ENCODE measurements at regions not wholly inside any gene's neighbourhood (a gene's known extent, or its start where the extent isn't known, plus 50 kb on each side); places are given as distances from the start of the nearest gene placed in this dataset.

DNA sequence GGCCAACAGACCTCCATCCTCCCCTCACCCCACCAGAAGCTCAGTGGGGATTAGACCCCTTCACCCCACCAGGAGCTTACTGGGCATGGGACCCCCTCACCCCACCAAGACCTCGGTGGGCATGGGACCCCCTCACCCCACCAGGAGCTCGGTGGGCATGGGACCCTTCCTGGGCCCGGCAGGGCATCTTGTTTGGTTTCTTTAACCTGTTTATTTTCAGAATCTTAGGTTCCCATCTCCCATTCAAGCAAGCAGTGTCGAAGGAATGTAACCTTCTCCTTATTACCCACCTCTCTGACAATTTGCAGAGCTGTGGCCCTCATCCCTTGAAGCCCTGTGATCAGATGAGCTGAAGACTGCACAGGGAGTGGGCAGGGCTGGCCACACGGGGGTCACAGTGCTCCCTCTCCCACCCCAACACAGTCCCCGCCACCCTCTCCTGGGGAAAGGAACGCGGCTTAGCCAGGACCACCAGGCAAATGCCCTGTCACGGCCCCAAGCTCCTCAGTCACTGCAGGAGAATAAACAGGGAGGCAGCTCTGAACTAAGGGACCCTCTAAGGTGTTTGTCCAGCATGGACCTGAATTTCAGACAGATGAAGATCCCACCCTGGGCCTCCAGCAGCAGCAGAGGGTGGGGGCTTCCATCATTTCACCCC lies 330.0 kb downstream of the NPHP4 start:
- no peaks in the 10 kb centered on the region for H3K4me1 ChIP-seq (ENCODE audit: control insufficient read depth in 2 of 2, insufficient read depth in 2 of 2, low read length in 2 of 2)
- H3K27me3 ChIP-seq (ENCODE audit: control insufficient read depth in 2 of 2, insufficient read depth in 1 of 2, low read length in 1 of 2), result no peaks in the 10 kb centered on the region
- no peaks in the 10 kb centered on the region for H3K36me3 ChIP-seq (ENCODE audit: control insufficient read depth in 2 of 2, insufficient read depth in 2 of 2, low read length in 1 of 2)
- WGBS, result 85% methylated on average over 9 of the region's 9 CpGs
- no peak for DNase-seq (ENCODE audit: low read depth in 6 of 9, low spot score in 9 of 9)
- no peak overlapping the region for H3K27ac ChIP-seq (ENCODE audit: low read depth in 1 of 2, low read length in 1 of 2)
- no peaks in the 10 kb centered on the region for H3K9me3 ChIP-seq (ENCODE audit: control insufficient read depth in 2 of 2, insufficient read depth in 1 of 2, low read length in 1 of 2)
- no peak overlapping the region for H3K4me3 ChIP-seq (ENCODE audit: low read length in 2 of 2)

DNA sequence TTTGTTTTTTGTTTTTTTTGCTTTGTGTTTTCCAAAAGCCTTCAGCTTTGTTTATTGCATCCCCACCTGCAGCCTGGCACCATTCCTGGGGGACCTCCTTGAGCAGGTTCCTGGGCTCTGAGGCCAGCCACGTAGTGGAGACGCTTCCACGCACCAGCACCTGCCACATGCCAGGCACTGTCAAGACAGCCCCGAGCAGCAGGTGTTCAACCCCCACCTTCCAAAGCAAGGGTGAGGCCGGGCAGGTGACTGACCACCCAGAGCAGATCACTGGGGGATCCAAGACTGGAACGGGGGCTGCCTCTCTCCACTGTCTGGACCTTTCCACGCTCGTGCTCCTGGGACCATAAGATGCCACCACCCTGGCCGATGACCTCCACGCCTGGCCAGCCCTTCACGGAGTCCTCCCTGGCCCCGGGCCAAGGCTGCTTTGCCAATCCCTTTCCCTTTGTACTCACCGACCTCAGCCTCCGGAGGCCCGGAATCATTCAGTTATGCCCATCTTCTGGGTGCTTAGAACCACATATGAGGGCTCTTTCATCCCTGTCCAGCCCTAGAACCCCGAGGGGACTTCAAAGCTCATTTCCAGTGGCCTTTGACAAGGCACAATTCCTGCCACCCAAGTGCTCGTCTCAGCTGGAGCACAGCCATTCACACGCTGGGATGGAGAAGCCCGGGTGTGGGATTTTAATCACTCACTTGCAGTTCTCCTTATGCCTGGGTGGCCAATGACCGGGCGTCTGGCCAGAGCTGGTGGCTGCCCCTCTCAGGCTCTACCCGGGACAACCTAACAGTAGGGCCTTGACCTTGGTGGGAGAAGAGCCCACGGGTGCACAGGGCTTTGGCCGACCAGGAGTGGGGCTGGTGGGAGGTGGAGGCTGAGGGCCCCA lies 330.8 kb downstream of the NPHP4 start:
- Histone ChIP-seq H3K36me3 (ENCODE audit: control insufficient read depth in 2 of 2, insufficient read depth in 2 of 2, low read length in 1 of 2) (no peaks in the 10 kb centered on the region), H3K4me3 (ENCODE audit: low read length in 2 of 2) (no peak overlapping the region), H3K27ac (ENCODE audit: low read depth in 1 of 2, low read length in 1 of 2) (no peak overlapping the region), H3K4me1 (ENCODE audit: control insufficient read depth in 2 of 2, insufficient read depth in 2 of 2, low read length in 2 of 2) (no peaks in the 10 kb centered on the region), H3K9me3 (ENCODE audit: control insufficient read depth in 2 of 2, insufficient read depth in 1 of 2, low read length in 1 of 2) (no peaks in the 10 kb centered on the region), H3K27me3 (ENCODE audit: control insufficient read depth in 2 of 2, insufficient read depth in 1 of 2, low read length in 1 of 2) (no peaks in the 10 kb centered on the region)
- WGBS, result 89% methylated on average over 24 of the region's 24 CpGs
- no peak for DNase-seq (ENCODE audit: low read depth in 6 of 9, low spot score in 9 of 9)

DNA sequence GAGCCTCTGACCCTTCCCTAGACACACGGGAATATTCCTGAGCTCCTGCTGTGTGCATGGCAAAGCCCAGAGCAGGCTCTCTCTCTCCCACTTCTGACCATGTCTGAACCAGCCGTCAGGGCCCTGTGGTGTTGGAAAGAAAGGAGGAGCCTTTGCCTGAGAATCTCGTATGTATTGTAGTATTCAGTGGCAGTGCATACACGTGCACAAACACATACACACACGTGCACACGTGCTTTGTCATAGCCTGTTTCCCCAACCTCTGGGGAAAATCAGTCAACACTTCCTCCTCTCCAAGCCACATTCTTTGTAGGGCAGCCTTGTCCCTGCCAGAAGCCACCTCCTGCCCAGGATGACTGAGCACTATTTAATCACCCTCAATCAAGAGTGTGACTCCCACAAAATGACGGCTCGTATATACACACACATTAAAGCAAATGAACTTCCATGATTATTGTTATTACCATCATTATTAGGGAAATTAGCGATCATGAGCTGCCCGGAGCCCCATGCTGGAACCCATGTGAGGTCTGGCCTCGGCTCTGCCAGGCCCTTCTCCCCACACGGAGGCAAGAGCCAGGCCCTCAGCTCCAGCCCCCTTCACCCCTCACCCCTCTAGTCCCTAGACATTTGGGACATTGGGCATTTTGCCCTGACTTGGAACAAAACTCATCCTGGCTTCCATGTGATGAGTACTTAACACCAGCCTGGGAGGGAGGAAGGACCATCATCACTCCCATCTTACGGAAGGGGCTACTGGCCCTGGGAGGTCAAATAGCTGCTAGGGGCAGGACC lies 331.9 kb downstream of the NPHP4 start:
- Histone ChIP-seq H3K36me3 (ENCODE audit: control insufficient read depth in 2 of 2, insufficient read depth in 2 of 2, low read length in 1 of 2) (no peaks in the 10 kb centered on the region), H3K4me3 (ENCODE audit: low read length in 2 of 2) (no peak overlapping the region), H3K27ac (ENCODE audit: low read depth in 1 of 2, low read length in 1 of 2) (no peak overlapping the region), H3K4me1 (ENCODE audit: control insufficient read depth in 2 of 2, insufficient read depth in 2 of 2, low read length in 2 of 2) (no peaks in the 10 kb centered on the region), H3K9me3 (ENCODE audit: control insufficient read depth in 2 of 2, insufficient read depth in 1 of 2, low read length in 1 of 2) (no peaks in the 10 kb centered on the region), H3K27me3 (ENCODE audit: control insufficient read depth in 2 of 2, insufficient read depth in 1 of 2, low read length in 1 of 2) (no peaks in the 10 kb centered on the region)
- DNase-seq (ENCODE audit: low read depth in 6 of 9, low spot score in 9 of 9), result no peak
- 41% methylated on average over 13 of the region's 13 CpGs for WGBS

DNA sequence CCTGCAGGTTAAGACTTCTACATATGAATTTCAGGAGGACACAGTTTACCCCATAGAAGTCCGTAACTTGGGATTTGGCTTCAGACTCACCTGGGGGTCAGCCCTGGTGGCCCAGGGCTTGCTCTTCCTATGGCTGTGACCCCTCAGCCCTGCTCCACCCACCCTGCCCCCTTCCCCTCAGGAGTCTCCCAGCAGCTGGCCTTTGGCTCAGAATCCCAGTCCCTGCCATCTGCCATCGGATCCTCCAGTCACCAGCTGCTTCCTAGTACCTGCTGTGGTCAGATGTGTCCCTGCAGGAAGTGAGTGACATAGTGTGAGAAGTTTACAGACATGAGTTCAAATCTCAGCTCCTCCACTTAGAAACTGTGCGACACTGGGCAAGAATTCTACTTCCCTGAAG lies 332.6 kb downstream of the NPHP4 start:
- 65% methylated on average over 3 of the region's 3 CpGs for WGBS
- Histone ChIP-seq H3K9me3 (ENCODE audit: control insufficient read depth in 2 of 2, insufficient read depth in 1 of 2, low read length in 1 of 2) (no peaks in the 10 kb centered on the region), H3K4me1 (ENCODE audit: control insufficient read depth in 2 of 2, insufficient read depth in 2 of 2, low read length in 2 of 2) (no peaks in the 10 kb centered on the region), H3K27me3 (ENCODE audit: control insufficient read depth in 2 of 2, insufficient read depth in 1 of 2, low read length in 1 of 2) (no peaks in the 10 kb centered on the region), H3K27ac (ENCODE audit: low read depth in 1 of 2, low read length in 1 of 2) (no peak overlapping the region), H3K4me3 (ENCODE audit: low read length in 2 of 2) (no peak overlapping the region), H3K36me3 (ENCODE audit: control insufficient read depth in 2 of 2, insufficient read depth in 2 of 2, low read length in 1 of 2) (no peaks in the 10 kb centered on the region)
- DNase-seq (ENCODE audit: low read depth in 6 of 9, low spot score in 9 of 9), result no peak

DNA sequence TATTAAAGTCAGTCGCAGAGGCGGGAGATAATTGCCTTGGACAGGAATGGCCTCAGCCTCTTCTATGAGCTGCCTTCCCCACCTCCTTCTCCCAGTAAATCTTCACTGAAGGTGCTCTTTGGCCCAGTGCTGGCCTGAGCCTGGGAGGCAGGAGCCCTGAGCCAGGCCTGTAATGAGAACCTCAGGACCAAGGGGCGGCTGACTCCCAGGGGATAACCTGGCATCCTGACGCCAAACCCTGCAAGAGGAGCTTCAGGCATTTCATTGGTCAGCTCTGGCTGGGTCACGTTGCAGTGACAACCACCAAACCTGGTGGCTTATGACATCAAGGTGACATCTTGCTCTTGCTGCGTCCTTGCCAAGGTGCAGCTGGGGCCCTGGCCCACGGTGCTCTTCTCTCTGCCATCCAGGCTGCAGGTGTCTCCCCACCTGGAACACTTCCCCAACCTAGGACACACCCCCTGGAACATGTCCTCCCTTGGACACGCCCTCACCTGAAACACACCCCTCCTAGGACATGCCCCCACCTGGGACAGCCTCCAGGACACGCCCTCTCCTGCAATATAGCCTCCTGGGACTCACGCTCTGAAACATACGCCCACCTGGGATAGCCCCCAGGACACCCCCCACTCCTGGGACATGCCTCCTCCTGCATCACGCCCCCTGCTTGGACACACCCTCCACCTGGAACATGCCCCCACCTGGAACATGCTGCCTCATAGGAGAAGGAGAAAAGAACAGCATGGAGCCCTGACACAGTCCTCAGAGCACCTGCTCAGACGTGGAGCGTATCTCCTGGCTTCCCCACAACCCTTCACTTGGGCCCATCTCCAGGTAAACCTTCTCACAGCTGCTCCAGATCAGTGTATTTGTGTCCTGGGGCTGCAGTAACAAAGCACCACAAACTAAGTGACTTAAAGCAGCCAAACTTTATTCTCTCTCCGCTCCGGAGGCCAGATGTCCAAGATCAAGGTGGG lies 333.6 kb downstream of the NPHP4 start:
- Histone ChIP-seq H3K27ac (ENCODE audit: low read depth in 1 of 2, low read length in 1 of 2) (no peak overlapping the region), H3K9me3 (ENCODE audit: control insufficient read depth in 2 of 2, insufficient read depth in 1 of 2, low read length in 1 of 2) (no peaks in the 10 kb centered on the region), H3K4me3 (ENCODE audit: low read length in 2 of 2) (no peak overlapping the region), H3K27me3 (ENCODE audit: control insufficient read depth in 2 of 2, insufficient read depth in 1 of 2, low read length in 1 of 2) (no peaks in the 10 kb centered on the region), H3K4me1 (ENCODE audit: control insufficient read depth in 2 of 2, insufficient read depth in 2 of 2, low read length in 2 of 2) (no peaks in the 10 kb centered on the region), H3K36me3 (ENCODE audit: control insufficient read depth in 2 of 2, insufficient read depth in 2 of 2, low read length in 1 of 2) (no peaks in the 10 kb centered on the region)
- DNase-seq (ENCODE audit: low read depth in 6 of 9, low spot score in 9 of 9), result no peak
- WGBS, result 84% methylated on average over 16 of the region's 16 CpGs

DNA sequence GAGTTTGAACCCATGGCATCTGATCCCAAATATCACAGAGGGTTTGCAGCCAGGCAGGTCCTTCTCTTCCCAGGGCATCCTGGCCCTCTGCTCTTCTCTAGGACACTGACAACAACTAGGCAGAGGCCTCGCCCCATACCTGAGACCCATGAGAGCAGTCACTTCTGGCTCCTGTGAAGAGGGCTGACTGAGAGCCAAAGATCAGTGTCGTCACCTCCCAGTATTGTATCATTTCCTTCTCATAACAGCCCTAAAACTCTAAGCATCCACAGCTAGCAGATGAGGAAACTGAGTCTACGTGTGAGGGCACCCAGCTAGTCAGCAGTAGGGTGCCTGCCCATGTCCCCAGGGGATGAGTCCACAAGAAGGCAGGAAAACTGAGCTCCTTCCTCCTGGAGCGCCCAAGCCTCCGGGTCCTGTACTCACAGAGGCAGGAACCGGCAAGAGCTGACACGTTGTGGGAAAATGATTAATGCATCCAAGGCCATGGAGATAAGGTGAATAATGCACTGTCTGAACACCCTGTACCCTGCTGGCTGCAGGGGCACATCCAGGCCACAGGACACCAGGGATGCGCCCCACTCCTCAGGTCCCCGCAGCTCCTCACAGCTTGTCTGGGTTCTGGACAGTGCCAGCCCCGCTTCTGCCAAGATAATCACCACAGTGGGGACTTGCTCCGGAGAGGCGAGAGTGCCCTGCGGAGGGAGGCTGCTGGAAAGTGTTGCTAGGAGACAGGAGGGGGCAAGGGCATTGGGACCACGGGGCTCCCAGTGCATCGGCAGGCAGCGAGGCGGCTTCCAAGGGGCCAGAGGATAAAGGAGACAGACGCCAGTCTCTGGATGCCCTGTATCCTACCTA lies 340.0 kb downstream of the NPHP4 start:
- WGBS, result 22% methylated on average over 18 of the region's 18 CpGs
- Histone ChIP-seq H3K9me3 (ENCODE audit: control insufficient read depth in 2 of 2, insufficient read depth in 1 of 2, low read length in 1 of 2) (no peaks in the 10 kb centered on the region), H3K4me3 (ENCODE audit: low read length in 2 of 2) (no peak overlapping the region), H3K27me3 (ENCODE audit: control insufficient read depth in 2 of 2, insufficient read depth in 1 of 2, low read length in 1 of 2) (no peaks in the 10 kb centered on the region), H3K36me3 (ENCODE audit: control insufficient read depth in 2 of 2, insufficient read depth in 2 of 2, low read length in 1 of 2) (no peaks in the 10 kb centered on the region), H3K27ac (ENCODE audit: low read depth in 1 of 2, low read length in 1 of 2) (no peak overlapping the region), H3K4me1 (ENCODE audit: control insufficient read depth in 2 of 2, insufficient read depth in 2 of 2, low read length in 2 of 2) (no peaks in the 10 kb centered on the region)
- DNase-seq (ENCODE audit: low read depth in 6 of 9, low spot score in 9 of 9), result no peak

DNA sequence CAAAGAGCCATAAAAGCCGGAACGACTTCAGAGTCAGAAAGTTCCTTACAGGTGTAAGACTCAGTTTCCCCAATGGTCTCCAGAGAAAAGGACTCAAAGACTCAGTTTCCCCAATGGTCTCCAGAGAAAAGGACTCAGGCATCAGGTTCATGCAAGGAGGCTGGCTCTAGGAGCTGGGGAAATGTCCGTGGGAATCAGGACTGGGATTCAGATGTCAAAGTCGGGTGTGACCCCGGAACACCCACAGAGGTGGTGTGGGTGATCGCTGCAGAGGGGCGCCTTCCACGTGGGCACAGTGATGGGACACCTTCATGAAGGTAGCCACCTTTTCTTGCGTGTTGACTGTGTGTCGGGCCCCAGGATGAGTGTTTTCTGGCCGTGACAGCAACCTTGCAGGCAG lies 340.8 kb downstream of the NPHP4 start:
- Histone ChIP-seq H3K9me3 (ENCODE audit: control insufficient read depth in 2 of 2, insufficient read depth in 1 of 2, low read length in 1 of 2) (no peaks in the 10 kb centered on the region), H3K36me3 (ENCODE audit: control insufficient read depth in 2 of 2, insufficient read depth in 2 of 2, low read length in 1 of 2) (no peaks in the 10 kb centered on the region), H3K4me3 (ENCODE audit: low read length in 2 of 2) (no peak overlapping the region), H3K4me1 (ENCODE audit: control insufficient read depth in 2 of 2, insufficient read depth in 2 of 2, low read length in 2 of 2) (no peaks in the 10 kb centered on the region), H3K27ac (ENCODE audit: low read depth in 1 of 2, low read length in 1 of 2) (no peak overlapping the region), H3K27me3 (ENCODE audit: control insufficient read depth in 2 of 2, insufficient read depth in 1 of 2, low read length in 1 of 2) (no peaks in the 10 kb centered on the region)
- DNase-seq (ENCODE audit: low read depth in 6 of 9, low spot score in 9 of 9), result no peak
- 93% methylated on average over 11 of the region's 11 CpGs for WGBS

DNA sequence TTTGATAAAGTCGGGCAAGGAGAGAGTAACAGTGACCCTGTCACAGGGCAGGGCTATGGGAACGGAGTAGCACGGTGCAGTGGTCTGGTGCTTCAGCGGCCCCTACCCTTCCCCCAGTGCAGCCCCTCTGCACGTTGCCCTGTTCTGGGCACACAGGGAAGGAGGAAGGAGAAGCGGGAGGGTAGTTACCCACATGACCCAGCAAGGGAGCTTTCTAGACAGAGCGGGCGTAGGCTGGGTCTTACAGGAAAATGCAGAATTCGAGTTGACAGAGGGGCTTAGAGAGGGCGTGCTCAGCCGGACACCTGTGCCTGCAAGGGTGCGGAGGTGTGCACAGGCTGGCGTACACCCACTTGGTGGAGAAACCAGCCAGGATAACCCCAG lies 341.2 kb downstream of the NPHP4 start:
- DNase-seq (ENCODE audit: low read depth in 6 of 9, low spot score in 9 of 9), result no peak
- Histone ChIP-seq H3K27ac (ENCODE audit: low read depth in 1 of 2, low read length in 1 of 2) (no peak overlapping the region), H3K27me3 (ENCODE audit: control insufficient read depth in 2 of 2, insufficient read depth in 1 of 2, low read length in 1 of 2) (no peaks in the 10 kb centered on the region), H3K9me3 (ENCODE audit: control insufficient read depth in 2 of 2, insufficient read depth in 1 of 2, low read length in 1 of 2) (no peaks in the 10 kb centered on the region), H3K4me3 (ENCODE audit: low read length in 2 of 2) (no peak overlapping the region), H3K36me3 (ENCODE audit: control insufficient read depth in 2 of 2, insufficient read depth in 2 of 2, low read length in 1 of 2) (no peaks in the 10 kb centered on the region), H3K4me1 (ENCODE audit: control insufficient read depth in 2 of 2, insufficient read depth in 2 of 2, low read length in 2 of 2) (no peaks in the 10 kb centered on the region)
- 85% methylated on average over 13 of the region's 13 CpGs for WGBS

All from thymus (tissue), 11 donors.